HUDEP-2 (cell line): ENCODE measurements at regions not wholly inside any gene's neighbourhood (a gene's known extent, or its start where the extent isn't known, plus 50 kb on each side); places are given as distances from the start of the nearest gene placed in this dataset.

Experiments used
- DNase-seq, 76 experiments: peaks; one replicate each; lab custom pipeline; 2025; ENCODE audit not compliant: unreplicated experiment in 76 of 76; lab: John Stamatoyannopoulos, UW

GRCh38 chr6:28693751-28694443 lies 168.2 kb downstream of the GPX5 start:
- no peak for DNase-seq

GRCh38 chr6:28695715-28696114 lies 170.0 kb downstream of the GPX5 start:
- no peak for DNase-seq

DNA sequence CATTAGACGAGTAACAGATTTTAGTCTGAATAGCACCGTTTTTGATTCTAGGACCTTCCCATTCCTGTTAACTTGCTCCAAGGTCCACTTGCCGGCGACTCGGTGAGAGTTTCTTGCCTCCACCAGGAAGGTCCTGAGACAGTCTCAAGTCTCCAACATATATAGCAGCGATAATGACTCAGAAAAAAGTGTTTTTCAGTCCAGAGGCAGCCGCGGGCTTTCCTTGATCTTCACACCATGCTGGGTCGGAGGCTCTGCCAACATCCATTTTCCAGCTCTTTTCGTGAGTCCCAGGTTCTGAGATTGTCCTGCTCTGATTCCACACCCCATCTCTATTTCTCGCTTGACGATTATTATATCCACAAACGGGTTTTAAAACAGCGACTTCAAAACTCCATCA lies 170.5 kb downstream of the GPX5 start:
- no peak for DNase-seq

DNA sequence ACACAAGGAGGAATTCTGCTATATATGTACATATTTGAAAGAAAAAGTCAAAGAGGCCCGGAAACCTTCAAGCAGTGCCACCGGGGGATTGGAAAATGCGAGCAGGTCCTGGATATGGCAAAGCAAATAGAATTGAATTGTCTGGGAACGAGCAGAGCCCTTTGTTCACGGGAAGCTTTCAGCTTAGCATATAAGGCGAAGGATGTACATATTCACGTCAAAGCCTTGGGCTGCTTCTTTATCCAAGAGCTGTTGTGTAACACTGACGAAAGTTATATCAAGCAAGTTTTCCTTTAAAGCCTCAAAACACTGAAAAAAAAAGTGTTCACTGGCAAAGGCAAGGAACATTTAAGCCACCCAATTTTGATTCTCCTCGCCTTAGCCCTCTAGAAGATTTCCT lies 171.0 kb downstream of the GPX5 start:
- DNase-seq = no peak

DNA sequence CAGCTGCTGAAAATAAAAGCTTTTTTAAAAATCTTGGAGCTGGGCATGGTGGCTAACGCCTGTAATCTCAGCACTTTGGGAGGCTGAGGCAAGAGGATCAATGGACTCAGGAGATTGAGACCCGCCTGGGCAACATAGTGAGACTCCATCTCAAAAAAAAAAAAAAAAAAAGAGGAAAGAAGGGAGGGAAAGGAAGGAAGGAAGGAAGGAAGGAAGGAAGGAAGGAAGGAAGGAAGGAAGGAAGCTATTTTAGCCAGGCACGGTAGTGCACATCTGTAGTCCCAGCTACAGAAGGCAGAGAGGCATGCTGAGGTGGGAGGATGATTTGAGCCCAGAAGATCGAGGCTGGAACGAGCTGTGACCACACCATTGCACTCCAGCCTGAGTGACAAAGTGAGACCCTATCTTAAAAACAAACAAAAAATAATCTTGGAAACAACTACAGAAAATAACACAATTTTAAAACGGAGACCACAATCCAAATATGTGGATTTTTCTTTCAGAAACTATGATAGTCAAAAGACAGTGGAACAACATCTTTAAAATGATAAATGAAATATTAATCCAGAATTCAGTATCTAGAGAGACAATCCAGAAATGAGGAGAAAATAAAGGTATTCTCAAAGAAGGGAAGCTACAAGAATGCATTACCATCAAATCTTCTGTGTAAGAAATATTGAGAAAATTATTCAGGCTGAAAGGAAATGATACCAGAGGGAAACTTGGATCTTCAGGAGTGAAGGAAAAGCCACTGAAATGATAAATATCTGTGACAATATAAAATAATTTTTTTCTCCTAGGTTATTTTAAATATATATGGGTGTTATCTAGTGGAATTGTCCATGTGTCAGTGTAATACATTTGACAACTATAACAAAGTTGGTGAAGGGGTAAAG lies 182.0 kb downstream of the GPX5 start:
- no peak for DNase-seq

DNA sequence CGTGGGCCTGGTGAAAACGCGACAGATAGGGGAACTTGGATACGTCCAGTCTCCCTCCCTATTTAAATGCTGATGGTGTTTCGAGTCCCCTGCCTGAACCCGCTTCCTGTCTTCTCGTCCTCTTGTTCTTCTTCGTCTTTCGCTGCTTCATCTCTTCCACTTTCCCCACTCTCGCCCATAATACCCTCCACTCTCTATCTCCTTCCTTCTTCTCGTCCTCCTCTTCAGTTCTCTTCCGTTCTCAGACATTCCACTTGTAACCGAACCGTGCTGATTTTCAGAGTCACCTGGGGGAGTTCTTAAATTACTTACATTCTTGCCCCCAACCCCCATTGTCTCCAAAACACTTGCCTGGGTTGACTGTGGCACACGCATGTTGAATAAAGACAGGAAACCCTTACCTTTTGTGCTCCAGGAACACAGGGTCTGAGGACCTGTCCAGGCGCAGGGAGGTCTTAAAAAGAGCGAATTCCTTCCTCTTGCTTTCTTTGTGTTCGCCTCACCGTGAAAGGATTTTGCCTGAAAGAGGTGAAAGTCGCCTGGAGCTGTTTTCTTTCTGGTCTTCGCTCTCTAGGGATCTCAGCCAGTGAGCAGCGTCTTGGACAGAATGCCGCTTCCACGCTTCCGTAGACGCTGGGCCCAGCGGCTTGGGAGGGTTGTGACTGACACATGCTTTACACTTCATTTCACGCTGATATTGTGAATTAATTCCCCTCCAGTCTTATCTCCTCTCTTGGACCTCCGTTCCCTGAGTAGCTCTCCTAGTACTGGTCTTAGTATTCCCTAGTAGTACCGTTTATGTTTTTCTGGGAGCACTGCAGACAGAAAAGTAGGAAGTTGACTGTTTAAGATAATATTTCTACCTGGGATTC lies 184.0 kb downstream of the GPX5 start:
- peak in 73 of 76 experiments; percentile 47 to 88 (median 72) for DNase-seq

- DNase-seq = peak in 73 of 76 experiments; percentile 53 to 97 (median 88)
Measured at GRCh38 chr6:28710466-28711191, 184.9 kb downstream of the GPX5 start.

- no peak for DNase-seq
Measured at GRCh38 chr6:28711325-28711724, 185.6 kb downstream of the GPX5 start.

- DNase-seq = no peak
Measured at GRCh38 chr6:28711788-28712341, 186.2 kb downstream of the GPX5 start.

DNA sequence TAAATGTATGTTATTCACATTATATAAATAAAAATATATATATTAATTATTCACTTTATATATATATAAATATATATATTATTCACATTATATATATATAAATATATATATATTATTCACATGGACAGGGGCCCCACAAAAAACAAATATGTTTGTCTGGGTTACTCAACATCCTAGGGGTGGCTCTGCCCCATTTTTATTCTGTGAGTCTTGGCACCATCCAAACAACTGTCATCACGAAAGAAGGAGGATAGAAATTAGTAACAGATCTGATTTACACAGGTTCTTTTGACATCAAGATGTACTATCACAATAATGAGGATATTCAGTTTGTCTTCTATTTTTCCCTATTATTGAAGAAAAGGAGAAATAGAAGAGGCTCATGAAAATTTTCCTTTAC lies 187.3 kb downstream of the GPX5 start:
- DNase-seq = peak in 3 of 76 experiments; percentile 26 to 44 (median 30)

GRCh38 chr6:28719275-28719940 lies 193.7 kb downstream of the GPX5 start:
- DNase-seq = peak in 70 of 76 experiments; percentile 29 to 91 (median 70)

DNA sequence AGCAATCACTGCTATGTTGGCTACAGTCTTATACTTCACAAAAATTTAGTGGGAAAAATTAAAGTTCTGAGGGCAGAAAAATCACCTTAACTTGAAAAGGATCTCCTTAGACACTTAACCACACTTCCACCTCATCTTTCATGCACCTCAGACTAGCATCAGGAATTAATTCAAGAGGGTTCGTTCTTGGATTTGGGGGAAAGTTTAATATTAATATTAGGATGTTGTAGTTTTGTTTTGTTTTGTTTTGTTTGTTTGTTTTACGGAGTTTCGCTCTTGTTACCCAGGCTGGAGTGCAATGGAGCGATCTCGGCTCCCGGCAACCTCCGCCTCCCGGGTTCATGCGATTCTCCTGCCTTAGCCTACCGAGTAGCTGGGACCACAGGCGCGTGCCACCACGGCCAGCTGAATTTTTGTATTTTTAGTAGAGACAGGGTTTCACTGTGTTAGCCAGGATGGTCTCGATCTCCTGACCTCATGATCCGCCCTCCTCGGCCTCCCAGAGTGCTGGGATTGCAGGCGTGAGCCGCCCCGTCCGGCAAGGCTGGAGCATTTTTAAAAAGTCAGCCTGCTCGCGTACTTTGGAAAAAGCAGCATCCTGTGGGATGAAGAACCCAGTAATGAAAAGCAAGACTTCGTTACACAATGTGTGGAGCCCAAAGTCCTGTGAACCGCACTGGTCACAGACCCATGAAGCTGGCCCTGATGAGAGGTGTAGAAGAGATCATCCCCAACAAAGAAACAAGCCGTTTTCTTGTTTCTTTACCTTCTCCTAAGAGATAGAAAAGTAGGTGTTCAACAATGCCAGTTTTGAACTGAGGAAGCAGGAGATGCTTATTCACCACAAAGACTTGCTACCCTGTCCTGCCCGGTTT lies 194.9 kb downstream of the GPX5 start:
- DNase-seq = no peak

- DNase-seq = no peak
Measured at GRCh38 chr6:28721372-28721771, 195.7 kb downstream of the GPX5 start.

GRCh38 chr6:28724395-28724794 lies 198.7 kb downstream of the GPX5 start:
- DNase-seq = no peak

DNA sequence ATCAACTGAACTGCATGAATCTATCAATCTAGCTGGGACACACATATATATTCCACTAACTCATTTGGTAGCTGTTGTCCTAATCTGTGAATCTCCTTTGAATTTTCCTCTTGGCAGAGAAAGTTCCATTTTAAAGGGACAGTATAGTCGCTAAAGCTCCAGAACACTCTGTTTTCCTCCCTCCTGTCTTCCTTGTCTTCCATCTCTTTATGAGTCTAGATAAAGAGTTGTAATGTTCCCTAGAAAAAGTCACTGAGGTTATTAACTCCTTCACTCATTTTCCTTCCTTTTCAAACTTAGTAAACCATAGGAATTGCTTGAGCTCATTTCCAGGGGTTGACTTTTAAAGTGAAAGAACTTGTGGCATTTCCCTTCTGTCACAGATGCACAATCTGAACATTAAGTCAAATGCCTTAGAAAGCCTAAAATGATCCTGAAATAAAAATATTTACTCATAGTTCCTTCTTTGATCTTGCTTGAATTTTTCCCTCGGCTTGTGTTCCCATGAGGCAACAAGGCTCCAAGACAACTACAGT lies 198.4 kb downstream of the TRIM27 start:
- no peak for DNase-seq

DNA sequence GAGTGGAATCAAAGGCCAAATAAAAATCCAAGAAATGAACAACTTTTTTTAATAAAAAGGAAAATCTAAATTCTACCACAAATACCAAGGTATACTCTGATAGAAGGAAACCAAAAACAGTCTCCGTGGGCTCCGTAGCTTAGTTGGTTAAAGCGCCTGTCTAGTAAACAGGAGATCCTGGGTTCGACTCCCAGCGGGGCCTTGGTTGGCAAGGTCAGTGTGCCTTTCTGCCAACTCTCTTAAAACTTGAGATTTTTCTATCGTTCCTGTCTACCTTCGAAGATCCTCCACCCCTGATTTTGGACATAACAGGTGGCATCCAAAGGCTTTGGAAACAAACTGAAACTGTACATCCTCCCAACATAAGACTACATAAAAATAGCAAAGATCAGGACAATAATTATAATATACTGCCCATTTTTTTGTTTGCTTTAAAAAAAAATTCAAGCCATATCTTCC lies 197.9 kb downstream of the TRIM27 start:
- DNase-seq = peak in 65 of 76 experiments; percentile 21 to 93 (median 66)

DNA sequence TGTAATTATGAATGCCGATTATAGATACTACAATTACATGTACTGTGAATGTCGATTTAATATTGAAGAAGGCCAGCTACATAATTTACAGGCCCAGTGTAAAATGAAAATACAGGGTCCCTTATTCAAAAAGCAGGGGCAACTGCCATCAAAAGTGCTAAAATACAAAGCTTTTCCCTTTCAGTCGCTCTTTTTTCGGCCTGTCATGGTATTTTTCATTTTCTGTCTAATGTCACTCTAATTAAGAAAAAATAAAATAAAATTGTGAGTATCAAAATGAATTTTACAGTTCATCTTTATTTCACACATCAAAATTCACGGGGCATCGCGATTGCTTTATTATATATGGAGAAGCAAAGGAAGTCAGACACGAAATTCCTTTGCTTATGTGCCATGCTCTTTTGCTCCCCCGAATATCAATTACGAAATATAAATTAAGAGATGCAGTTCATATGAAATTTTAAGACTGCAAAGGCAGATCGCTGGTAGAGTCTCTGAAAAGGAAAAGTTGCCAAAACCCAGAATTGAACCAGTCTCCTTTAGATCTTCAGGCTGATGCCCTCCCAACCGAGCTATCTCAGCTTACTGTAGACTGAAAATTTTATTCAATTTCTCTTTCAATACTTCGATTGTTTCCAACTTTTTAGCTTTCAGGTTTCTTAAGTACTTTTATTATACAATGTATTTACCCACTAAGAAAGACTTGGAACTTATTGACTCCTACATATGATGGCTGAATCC lies 197.0 kb downstream of the TRIM27 start:
- peak in 12 of 76 experiments; percentile 22 to 67 (median 57) for DNase-seq
